Suprapubic skin (tissue), 4 donors: ENCODE measurements at regions not wholly inside any gene's neighbourhood (a gene's known extent, or its start where the extent isn't known, plus 50 kb on each side); places are given as distances from the start of the nearest gene placed in this dataset.

Experiments
- CTCF ChIP-seq, 2 donors: fragments of 200-600 bp in 1 of 2; fragments of 450-650 bp in 1 of 2; sonication (generic) in 1 of 2; IDR thresholded peaks; one replicate each; pipeline ENCODE4 v1.5.1; 2016 to 2019; ENCODE audit warnings: antibody characterized with exemption in 2 of 2, mild to moderate bottlenecking in 1 of 2, moderate library complexity in 1 of 2
- EP300 ChIP-seq: sonication (generic); formaldehyde crosslinking; IDR thresholded peaks from one replicate; pipeline ENCODE4 v1.6.1; 2017; ENCODE audit warnings: antibody characterized with exemption
- POLR2A ChIP-seq, 2 donors: fragments of 450-650 bp; IDR thresholded peaks; one replicate each; pipeline ENCODE4 v1.6.1; 2017; ENCODE audit warnings: antibody characterized with exemption in 2 of 2, mild to moderate bottlenecking in 2 of 2, moderate library complexity in 2 of 2
- POLR2AphosphoS5 ChIP-seq, 3 donors: sonication (generic); formaldehyde crosslinking; IDR thresholded peaks; one replicate each; pipeline ENCODE4 v1.6.1; 2017; ENCODE audit warnings: antibody characterized with exemption in 3 of 3

GRCh38 chr18:57915865-57916582 lies 112.9 kb upstream of the ATP8B1 start:
- TF ChIP-seq POLR2A (IDR thresholded peaks at IDR 0.05) (no peak), POLR2AphosphoS5 (IDR thresholded peaks at IDR 0.05) (no peak), CTCF (IDR thresholded peaks at IDR 0.05) (no peak), EP300 (no peak)
